ENCODE measurements at regions not wholly inside any gene's neighbourhood (a gene's known extent, or its start where the extent isn't known, plus 50 kb on each side); places are given as distances from the start of the nearest gene placed in this dataset.

DNA sequence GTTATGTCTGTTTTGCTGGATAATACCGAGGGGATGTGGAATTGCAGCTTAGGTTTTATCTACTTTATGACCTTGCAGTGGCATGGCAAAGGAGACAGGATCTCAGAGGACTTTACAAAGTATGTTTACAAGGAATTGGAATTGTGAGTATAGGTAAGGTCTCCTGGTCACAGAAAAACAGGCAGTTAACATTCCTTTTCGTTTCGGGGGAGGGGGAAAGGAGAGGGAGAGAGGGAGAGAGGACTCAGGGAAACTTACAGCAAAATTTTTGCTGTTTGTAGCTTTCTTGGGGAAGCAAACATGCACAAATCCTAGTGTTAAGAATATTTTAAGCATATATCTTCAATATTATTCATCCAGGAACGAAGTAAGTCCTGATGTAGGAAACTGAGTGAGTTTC is 590.5 kb upstream of the LRFN5 start:
- TF ChIP-seq CTCF (IDR thresholded peaks at IDR 0.05 in 8 of 11, conservative IDR thresholded peaks at IDR 0.05 in 3 of 11): no peak
- TF ChIP-seq POLR2A (IDR thresholded peaks at IDR 0.05): no peak
- TF ChIP-seq POLR2AphosphoS5 (IDR thresholded peaks at IDR 0.05): no peak
